ENCODE measurements at regions not wholly inside any gene's neighbourhood (a gene's known extent, or its start where the extent isn't known, plus 50 kb on each side); places are given as distances from the start of the nearest gene placed in this dataset.
A peak's percentile ranks its signal among the peaks of the same experiment; 100 is the strongest.

DNA sequence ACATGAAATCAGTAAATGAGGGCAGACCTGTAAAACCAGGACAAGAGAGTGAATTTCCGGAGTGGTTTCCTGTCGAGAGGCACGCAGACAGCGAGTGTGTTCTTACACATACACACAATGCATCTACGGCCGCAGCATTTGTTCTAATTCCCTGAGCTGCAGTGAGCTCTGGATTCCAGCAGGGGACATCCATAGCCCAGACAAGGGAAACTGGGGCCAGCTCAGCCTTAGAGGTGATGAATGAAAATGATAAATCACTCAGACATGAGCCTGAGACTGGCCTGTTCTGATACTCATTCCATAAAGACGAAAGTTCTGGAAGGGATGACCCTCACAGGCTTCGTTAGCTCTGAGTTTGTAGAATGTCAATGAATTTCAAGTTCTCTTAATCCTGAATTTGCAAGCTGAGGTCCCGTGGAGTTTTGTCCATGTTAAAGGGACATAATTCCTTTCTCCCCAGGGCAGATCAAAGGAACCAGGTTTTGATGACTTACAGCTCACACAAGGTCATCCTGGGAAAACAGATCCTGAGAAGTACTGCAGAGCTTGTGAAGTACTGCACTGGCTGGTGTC lies 207.9 kb upstream of the C1orf87 start:
- peak in 1 of 2 donors; percentile 26 for TF ChIP-seq EP300 (IDR thresholded peaks at IDR 0.05)
- no peak for TF ChIP-seq POLR2A (IDR thresholded peaks at IDR 0.05)
- TF ChIP-seq, protein P1, sequence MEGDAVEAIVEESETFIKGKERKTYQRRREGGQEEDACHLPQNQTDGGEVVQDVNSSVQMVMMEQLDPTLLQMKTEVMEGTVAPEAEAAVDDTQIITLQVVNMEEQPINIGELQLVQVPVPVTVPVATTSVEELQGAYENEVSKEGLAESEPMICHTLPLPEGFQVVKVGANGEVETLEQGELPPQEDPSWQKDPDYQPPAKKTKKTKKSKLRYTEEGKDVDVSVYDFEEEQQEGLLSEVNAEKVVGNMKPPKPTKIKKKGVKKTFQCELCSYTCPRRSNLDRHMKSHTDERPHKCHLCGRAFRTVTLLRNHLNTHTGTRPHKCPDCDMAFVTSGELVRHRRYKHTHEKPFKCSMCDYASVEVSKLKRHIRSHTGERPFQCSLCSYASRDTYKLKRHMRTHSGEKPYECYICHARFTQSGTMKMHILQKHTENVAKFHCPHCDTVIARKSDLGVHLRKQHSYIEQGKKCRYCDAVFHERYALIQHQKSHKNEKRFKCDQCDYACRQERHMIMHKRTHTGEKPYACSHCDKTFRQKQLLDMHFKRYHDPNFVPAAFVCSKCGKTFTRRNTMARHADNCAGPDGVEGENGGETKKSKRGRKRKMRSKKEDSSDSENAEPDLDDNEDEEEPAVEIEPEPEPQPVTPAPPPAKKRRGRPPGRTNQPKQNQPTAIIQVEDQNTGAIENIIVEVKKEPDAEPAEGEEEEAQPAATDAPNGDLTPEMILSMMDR (IDR thresholded peaks at IDR 0.05): peak; percentile 75 to 94 (median 85)
- 9 to 15% methylated on average over 9 of the region's 9 CpGs for WGBS, 2 donors
- Histone ChIP-seq H3K4me1 (peaks cover 0 to 24% (median 8%) of the 10 kb centered on the region in 4 donors), H3K36me3 (no peaks in the 10 kb centered on the region), H3K27me3 (no peaks in the 10 kb centered on the region), H3K9me3 (no peaks in the 10 kb centered on the region), H3K27ac (no peak overlapping the region), H3K4me3 (no peak overlapping the region)
- DNase-seq (ENCODE audit: low spot score in 2 of 2): peak; percentile 47 to 70

DNA sequence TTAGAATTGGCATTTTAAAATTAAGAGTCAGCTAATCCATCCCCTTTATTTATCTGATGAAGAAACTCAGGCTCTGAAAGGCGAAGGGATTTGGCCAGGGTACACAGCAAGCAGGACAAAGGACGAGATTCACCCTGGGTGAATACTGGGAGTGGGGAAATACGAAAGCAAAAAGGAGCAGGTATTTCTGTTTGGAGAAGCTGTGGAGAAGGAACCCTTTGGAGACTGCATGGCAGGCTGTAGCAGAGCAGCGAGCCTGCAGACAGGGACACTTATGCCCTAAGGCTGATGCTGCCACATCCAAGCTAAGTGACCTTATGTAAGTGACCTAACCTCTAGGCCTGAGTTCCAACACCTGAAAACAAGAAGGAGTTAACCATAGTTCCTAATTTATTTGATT lies 207.2 kb upstream of the C1orf87 start:
- TF ChIP-seq, protein P1 (IDR thresholded peaks at IDR 0.05): no peak
- TF ChIP-seq EP300 (IDR thresholded peaks at IDR 0.05) (no peak), POLR2A (IDR thresholded peaks at IDR 0.05) (no peak)
- H3K27me3 ChIP-seq: no peaks in the 10 kb centered on the region
- H3K36me3 ChIP-seq: no peaks in the 10 kb centered on the region
- H3K9me3 ChIP-seq: no peaks in the 10 kb centered on the region
- peaks cover 0 to 26% (median 8%) of the 10 kb centered on the region in 4 donors for H3K4me1 ChIP-seq
- 81 to 82% methylated on average over 4 of the region's 4 CpGs for WGBS, 2 donors
- DNase-seq (ENCODE audit: low spot score in 2 of 2): no peak
- no peak overlapping the region for H3K27ac ChIP-seq
- no peak overlapping the region for H3K4me3 ChIP-seq

DNA sequence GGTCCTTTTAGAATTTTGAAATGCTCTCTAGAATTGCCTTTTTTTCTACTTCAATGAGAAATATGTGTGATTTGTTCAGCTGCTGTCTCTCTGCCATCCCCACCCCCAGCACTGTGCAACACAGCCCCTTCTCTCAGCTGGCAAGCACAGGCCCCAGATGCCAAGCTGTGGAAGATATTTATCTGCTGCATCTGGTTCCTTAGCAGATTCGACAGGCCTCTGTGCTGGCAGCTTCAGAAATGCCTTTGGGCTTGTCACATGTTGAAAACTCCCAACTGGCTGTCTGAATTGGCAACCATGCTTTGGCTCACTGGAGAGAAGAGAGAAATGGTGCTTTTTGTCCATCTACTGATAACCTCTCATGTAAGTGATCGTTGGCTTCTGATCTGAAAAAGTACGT lies 206.7 kb upstream of the C1orf87 start:
- Histone ChIP-seq H3K4me3 (no peak overlapping the region), H3K27ac (no peak overlapping the region), H3K36me3 (no peaks in the 10 kb centered on the region), H3K27me3 (no peaks in the 10 kb centered on the region), H3K9me3 (no peaks in the 10 kb centered on the region), H3K4me1 (peaks cover 0 to 32% (median 8%) of the 10 kb centered on the region in 4 donors)
- DNase-seq (ENCODE audit: low spot score in 2 of 2): peak in 1 of 2 donors; percentile 12
- WGBS, 2 donors: 36 to 41% methylated on average over 3 of the region's 3 CpGs
- no peak for TF ChIP-seq POLR2A (IDR thresholded peaks at IDR 0.05)
- TF ChIP-seq EP300 (IDR thresholded peaks at IDR 0.05): no peak
- TF ChIP-seq, protein P1 (IDR thresholded peaks at IDR 0.05): no peak

DNA sequence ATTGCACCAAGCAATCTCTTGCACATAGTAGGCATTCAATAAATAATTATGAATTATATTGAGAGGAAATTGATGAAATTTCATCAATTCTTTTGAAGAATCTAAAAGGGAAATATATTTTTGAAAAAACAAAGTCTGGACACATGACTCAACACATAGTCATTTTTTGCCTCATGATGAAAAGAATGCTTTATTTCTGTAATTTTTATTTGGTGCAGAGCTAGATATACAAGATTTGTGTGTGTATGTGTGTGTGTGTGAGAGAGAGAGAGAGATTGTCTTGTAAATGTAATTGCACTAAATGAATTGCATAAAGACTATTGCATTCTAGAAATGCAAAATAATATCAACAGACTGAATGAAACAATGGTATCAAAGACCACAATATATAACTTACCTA lies 206.2 kb upstream of the C1orf87 start:
- no peak overlapping the region for H3K27ac ChIP-seq
- H3K4me3 ChIP-seq: no peak overlapping the region
- H3K9me3 ChIP-seq: no peaks in the 10 kb centered on the region
- H3K27me3 ChIP-seq: no peaks in the 10 kb centered on the region
- H3K36me3 ChIP-seq: no peaks in the 10 kb centered on the region
- H3K4me1 ChIP-seq: peaks cover 0 to 33% (median 8%) of the 10 kb centered on the region in 4 donors
- DNase-seq (ENCODE audit: low spot score in 2 of 2): no peak
- TF ChIP-seq EP300 (IDR thresholded peaks at IDR 0.05): no peak
- TF ChIP-seq, protein P1 (IDR thresholded peaks at IDR 0.05): no peak
- no peak for TF ChIP-seq POLR2A (IDR thresholded peaks at IDR 0.05)

DNA sequence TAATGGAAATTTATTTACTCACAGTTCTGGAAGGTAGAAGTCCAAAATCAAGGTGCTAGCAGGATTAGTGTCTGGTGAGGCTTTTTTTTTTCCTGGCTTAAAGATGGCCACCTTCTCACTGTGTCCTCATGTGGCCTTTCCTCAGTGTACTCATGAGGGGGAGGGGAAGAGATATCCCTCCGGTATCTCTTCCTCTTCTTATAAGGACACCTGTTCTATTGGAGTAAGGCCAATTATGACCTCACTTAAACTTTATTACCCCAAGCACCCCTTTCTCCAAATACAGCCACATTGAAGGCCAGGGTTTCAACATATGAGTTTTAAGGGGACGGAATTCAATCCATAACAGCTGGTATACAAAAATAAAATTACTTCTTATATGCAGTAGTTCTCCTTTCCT lies 203.7 kb upstream of the C1orf87 start:
- no peak overlapping the region for H3K27ac ChIP-seq
- H3K9me3 ChIP-seq: no peaks in the 10 kb centered on the region
- peaks cover 0 to 43% (median 10%) of the 10 kb centered on the region in 4 donors for H3K4me1 ChIP-seq
- no peak for DNase-seq (ENCODE audit: low spot score in 2 of 2)
- TF ChIP-seq EP300 (IDR thresholded peaks at IDR 0.05): no peak
- no peak for TF ChIP-seq POLR2A (IDR thresholded peaks at IDR 0.05)
- TF ChIP-seq, protein P1 (IDR thresholded peaks at IDR 0.05): no peak
- no peak overlapping the region for H3K4me3 ChIP-seq
- H3K27me3 ChIP-seq: no peaks in the 10 kb centered on the region
- 76 to 78% methylated on average over 2 of the region's 2 CpGs for WGBS, 2 donors
- no peaks in the 10 kb centered on the region for H3K36me3 ChIP-seq

All from tibial nerve (tissue), 4 donors.